HCT116 (cell line): ENCODE measurements at regions not wholly inside any gene's neighbourhood (a gene's known extent, or its start where the extent isn't known, plus 50 kb on each side); places are given as distances from the start of the nearest gene placed in this dataset.

Experiments
- ATAC-seq: fragments of 200-7000 bp; cut with Tn5 transposase; 2 replicates; pipeline ENCODE4 v1.9.1; 2020; ENCODE audit warnings: mild to moderate bottlenecking, moderate library complexity
- BruUV-seq: library from RNA; stranded (reverse); fragments of 400-500 nt; replicated peaks from 2 replicates; lab custom pipeline; 2021; lab: Mats Ljungman, UMichigan
- CTCF ChIA-PET: fragments of 300-600 bp; sonication (Branson Sonifier 250); formaldehyde crosslinking; loops from one replicate; lab custom pipeline; 2021; ENCODE audit warnings: antibody characterized with exemption; lab: Charles Lee
- POLR2A ChIA-PET: fragments of 300-600, 350-600 bp; sonication (Branson Sonifier 250); formaldehyde crosslinking; loops from one replicate; lab custom pipeline; 2021; ENCODE audit warnings: antibody characterized with exemption; lab: Charles Lee
- RAD21 ChIA-PET, 2 experiments: fragments of 300-600 bp; sonication (Branson Sonifier 250); formaldehyde crosslinking; loops; one replicate each; lab custom pipeline; 2023; ENCODE audit warnings: low total read pairs in 2 of 2; ENCODE audit not compliant: uncharacterized antibody in 2 of 2, unreplicated experiment in 2 of 2, low non-redundant PET in 1 of 2; lab: Charles Lee
- DNase-seq: peaks from one replicate; pipeline ENCODE4 v3.0.0-alpha.2; 2010; ENCODE audit warnings: low read depth, low spot score
- H2AFZ ChIP-seq: fragments of 200-600 bp; shearing (Covaris generic), sonication (generic); 2 replicates; pipeline ENCODE4 v1.6.1; 2017; ENCODE audit warnings: low read depth, mixed run types, mixed read lengths, antibody characterized with exemption, low read length; ENCODE audit not compliant: poor library complexity, severe bottlenecking
- H3K27ac ChIP-seq: 2 replicates; pipeline ENCODE4 v1.5.1; 2012; ENCODE audit warnings: low read depth, low read length
- H3K27me3 ChIP-seq: fragments of 200-600 bp; sonication (generic); 2 replicates; pipeline ENCODE4 v1.6.1; 2016; ENCODE audit warnings: mixed run types, low read length, mixed read lengths; ENCODE audit not compliant: insufficient read depth
- H3K36me3 ChIP-seq, 2 experiments: fragments of 200-500 bp in 1 of 2; fragments of 200-600 bp in 1 of 2; sonication (Bioruptor generic) in 1 of 2; sonication (generic) in 1 of 2; 2 replicates each; pipeline versions ENCODE4 v1.5.1 to v1.6.1; 2014 to 2016; ENCODE audit warnings: low read length in 2 of 2, inconsistent platforms in 1 of 2, mixed read lengths in 1 of 2, mixed run types in 1 of 2; ENCODE audit not compliant: insufficient read depth in 2 of 2, control insufficient read depth in 1 of 2
- H3K4me1 ChIP-seq, 2 experiments: fragments of 200-600 bp in 1 of 2; sonication (generic) in 1 of 2; 2 replicates each; pipeline versions ENCODE4 v1.5.1 to v1.6.1; 2012 to 2017; ENCODE audit warnings: low read length in 2 of 2, inconsistent platforms in 1 of 2, mild to moderate bottlenecking in 1 of 2, mixed read lengths in 1 of 2, mixed run types in 1 of 2, moderate library complexity in 1 of 2; ENCODE audit not compliant: insufficient read depth in 2 of 2, control insufficient read depth in 1 of 2
- H3K4me2 ChIP-seq: fragments of 200-600 bp; sonication (generic); 2 replicates; pipeline ENCODE4 v1.6.1; 2017; ENCODE audit warnings: mixed run types, low read length, mixed read lengths
- H3K4me3 ChIP-seq, 2 experiments: fragments of 200-600 bp in 1 of 2; sonication (generic) in 1 of 2; replicated peaks in 1 of 2; 2 replicates each; pipeline ENCODE4 v1.5.1; 2011 to 2016; ENCODE audit warnings: low read length in 2 of 2, control low read depth in 1 of 2, low read depth in 1 of 2, mild to moderate bottlenecking in 1 of 2, mixed read lengths in 1 of 2, mixed run types in 1 of 2
- H3K79me2 ChIP-seq: fragments of 200-600 bp; sonication (generic); 2 replicates; pipeline ENCODE4 v1.6.1; 2017; ENCODE audit warnings: mild to moderate bottlenecking, mixed run types, low read length, moderate library complexity, mixed read lengths; ENCODE audit not compliant: insufficient read depth
- H3K9ac ChIP-seq: fragments of 200-600 bp; sonication (generic); 2 replicates; pipeline ENCODE4 v1.6.1; 2016; ENCODE audit warnings: low read length, mixed read lengths
- H3K9me2 ChIP-seq: fragments of 200-600 bp; sonication (generic), shearing (Covaris generic); 2 replicates; pipeline ENCODE4 v1.6.1; 2017; ENCODE audit warnings: mixed run types, mild to moderate bottlenecking, moderate library complexity; ENCODE audit not compliant: insufficient read depth
- H3K9me3 ChIP-seq, 2 experiments: fragments of 200-500 bp in 1 of 2; fragments of 200-600 bp in 1 of 2; sonication (Bioruptor generic) in 1 of 2; sonication (generic) in 1 of 2; 2 replicates each; pipeline ENCODE4 v1.6.1; 2014 to 2017; ENCODE audit warnings: low read length in 2 of 2, mixed read lengths in 2 of 2, inconsistent platforms in 1 of 2, low read depth in 1 of 2, mild to moderate bottlenecking in 1 of 2, mixed run types in 1 of 2, moderate library complexity in 1 of 2; ENCODE audit not compliant: control insufficient read depth in 1 of 2, insufficient read depth in 1 of 2
- H4K20me1 ChIP-seq: fragments of 200-600 bp; sonication (generic), shearing (Covaris generic); 2 replicates; pipeline ENCODE4 v1.6.1; 2017; ENCODE audit warnings: mixed run types, mild to moderate bottlenecking, moderate library complexity; ENCODE audit not compliant: insufficient read depth
- CBX3 ChIP-seq: IDR thresholded peaks from 2 replicates; pipeline ENCODE4 v1.6.1; 2012; ENCODE audit warnings: low read depth
- CEBPB ChIP-seq: IDR thresholded peaks from 2 replicates; pipeline ENCODE4 v1.6.1; 2012; ENCODE audit warnings: low read depth
- EGR1 ChIP-seq: IDR thresholded peaks from 2 replicates; pipeline ENCODE4 v1.6.1; 2012; ENCODE audit warnings: low read depth
- ELF1 ChIP-seq: IDR thresholded peaks from 2 replicates; pipeline ENCODE4 v1.6.1; 2012; ENCODE audit warnings: low read depth, borderline replicate concordance
- EZH2 ChIP-seq: fragments of 200-600 bp; sonication (generic); IDR thresholded peaks from 2 replicates; pipeline ENCODE4 v1.6.1; 2017; ENCODE audit warnings: antibody characterized with exemption, mixed run types
- EZH2phosphoT487 ChIP-seq: fragments of 200-600 bp; IDR thresholded peaks from 2 replicates; pipeline ENCODE4 v1.6.1; 2018; ENCODE audit warnings: antibody characterized with exemption, borderline replicate concordance
- JUND ChIP-seq: IDR thresholded peaks from 2 replicates; pipeline ENCODE4 v1.6.1; 2012
- POLR2A ChIP-seq: IDR thresholded peaks from 2 replicates; pipeline ENCODE4 v1.7.0; 2011; ENCODE audit warnings: borderline replicate concordance; ENCODE audit not compliant: insufficient read depth, insufficient read length; ENCODE audit errors: extremely low read depth
- POLR2AphosphoS5 ChIP-seq: IDR thresholded peaks from 2 replicates; pipeline ENCODE4 v1.6.1; 2011; ENCODE audit warnings: mild to moderate bottlenecking, low read depth, low read length, moderate library complexity
- TCF7L2 ChIP-seq: IDR thresholded peaks from 2 replicates; pipeline ENCODE4 v1.7.0; 2011; ENCODE audit warnings: borderline replicate concordance, inconsistent platforms; ENCODE audit not compliant: insufficient read depth, insufficient read length; ENCODE audit errors: extremely low read depth
- YY1 ChIP-seq: IDR thresholded peaks from 2 replicates; pipeline ENCODE4 v1.6.1; 2011; ENCODE audit warnings: low read length, low read depth, moderate library complexity, mild to moderate bottlenecking; ENCODE audit not compliant: insufficient replicate concordance; ENCODE audit errors: extremely low read depth
- ZFX ChIP-seq: fragments of 450-650 bp; IDR thresholded peaks from 2 replicates; pipeline ENCODE4 v1.6.1; 2017
- intact Hi-C: fragments of 100-400 bp; cut with micrococcal nuclease; formaldehyde crosslinking; loops from 2 replicates; pipeline ENCODE4 v1.10.0; 2022
- TF ChIP-seq, protein P1 (sequence below): IDR thresholded peaks from 2 replicates; pipeline ENCODE4 v1.6.1; 2012
- TF ChIP-seq, protein P2 (sequence below): IDR thresholded peaks from 2 replicates; pipeline ENCODE4 v1.6.1; 2011; ENCODE audit warnings: mild to moderate bottlenecking, low read length, moderate library complexity; ENCODE audit not compliant: insufficient replicate concordance; ENCODE audit errors: extremely low read depth

DNA sequence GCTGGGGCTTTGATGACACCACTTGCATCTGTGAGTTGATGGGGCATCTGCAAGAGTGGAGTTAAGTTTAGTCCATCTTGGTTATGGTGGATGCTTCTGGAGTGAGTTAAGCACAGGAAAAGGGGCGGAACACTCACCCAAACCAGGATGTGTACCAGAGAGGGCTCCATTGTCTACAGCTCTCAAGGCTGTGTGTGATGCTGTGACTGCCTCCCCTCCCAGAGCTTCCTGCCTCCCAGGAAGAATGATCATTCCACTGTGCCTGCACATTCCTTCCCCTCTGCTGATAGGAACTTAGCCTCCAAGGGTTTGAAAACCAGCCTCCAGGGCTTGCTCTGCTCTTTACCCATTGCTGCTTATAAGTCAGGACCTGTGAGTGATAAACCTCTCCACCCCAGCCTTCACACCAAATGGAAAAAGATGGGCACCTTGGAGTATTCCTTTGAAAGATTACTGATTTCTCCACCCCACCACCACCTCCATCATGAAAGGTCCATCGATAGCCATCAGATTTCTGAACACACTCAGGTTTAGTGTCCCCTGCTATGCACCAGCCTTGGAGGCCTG lies 160.1 kb upstream of the SPRY4 start:
- ChIA-PET CTCF (no interaction called here), RAD21 (no interaction called here), POLR2A (no interaction called here)
- Histone ChIP-seq H3K27ac (no peak overlapping the region), H3K4me2 (no peak overlapping the region), H3K9me3 (no peaks in the 10 kb centered on the region), H3K4me3 (no peak overlapping the region), H3K4me1 (peaks cover 0 to 7% of the 10 kb centered on the region in 2 experiments; a peak in 1 of 4 replicates), H3K79me2 (no peaks in the 10 kb centered on the region), H2AFZ (no peak overlapping the region), H3K27me3 (no peaks in the 10 kb centered on the region), H3K36me3 (no peaks in the 10 kb centered on the region), H3K9ac (no peak overlapping the region), H3K9me2 (no peaks in the 10 kb centered on the region), H4K20me1 (no peaks in the 10 kb centered on the region)
- no peak for ATAC-seq
- intact Hi-C loops: no loop called here
- no peak for DNase-seq
- TF ChIP-seq CEBPB (no peak), ELF1 (no peak), EZH2phosphoT487 (no peak), EGR1 (no peak), JUND (no peak), EZH2 (no peak), ZFX (no peak), CBX3 (no peak), POLR2AphosphoS5 (no peak), TCF7L2 (no peak), YY1 (no peak), POLR2A (no peak)
- TF ChIP-seq, protein P1, sequence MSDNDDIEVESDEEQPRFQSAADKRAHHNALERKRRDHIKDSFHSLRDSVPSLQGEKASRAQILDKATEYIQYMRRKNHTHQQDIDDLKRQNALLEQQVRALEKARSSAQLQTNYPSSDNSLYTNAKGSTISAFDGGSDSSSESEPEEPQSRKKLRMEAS: no peak
- TF ChIP-seq, protein P2, sequence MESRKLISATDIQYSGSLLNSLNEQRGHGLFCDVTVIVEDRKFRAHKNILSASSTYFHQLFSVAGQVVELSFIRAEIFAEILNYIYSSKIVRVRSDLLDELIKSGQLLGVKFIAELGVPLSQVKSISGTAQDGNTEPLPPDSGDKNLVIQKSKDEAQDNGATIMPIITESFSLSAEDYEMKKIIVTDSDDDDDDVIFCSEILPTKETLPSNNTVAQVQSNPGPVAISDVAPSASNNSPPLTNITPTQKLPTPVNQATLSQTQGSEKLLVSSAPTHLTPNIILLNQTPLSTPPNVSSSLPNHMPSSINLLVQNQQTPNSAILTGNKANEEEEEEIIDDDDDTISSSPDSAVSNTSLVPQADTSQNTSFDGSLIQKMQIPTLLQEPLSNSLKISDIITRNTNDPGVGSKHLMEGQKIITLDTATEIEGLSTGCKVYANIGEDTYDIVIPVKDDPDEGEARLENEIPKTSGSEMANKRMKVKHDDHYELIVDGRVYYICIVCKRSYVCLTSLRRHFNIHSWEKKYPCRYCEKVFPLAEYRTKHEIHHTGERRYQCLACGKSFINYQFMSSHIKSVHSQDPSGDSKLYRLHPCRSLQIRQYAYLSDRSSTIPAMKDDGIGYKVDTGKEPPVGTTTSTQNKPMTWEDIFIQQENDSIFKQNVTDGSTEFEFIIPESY: no peak
- no TSS peak for BruUV-seq
